NCI-H69 (cell line): ENCODE measurements at regions not wholly inside any gene's neighbourhood (a gene's known extent, or its start where the extent isn't known, plus 50 kb on each side); places are given as distances from the start of the nearest gene placed in this dataset.

Experiments
- DNase-seq: peaks from one replicate; lab custom pipeline; 2025; lab: John Stamatoyannopoulos, UW

DNA sequence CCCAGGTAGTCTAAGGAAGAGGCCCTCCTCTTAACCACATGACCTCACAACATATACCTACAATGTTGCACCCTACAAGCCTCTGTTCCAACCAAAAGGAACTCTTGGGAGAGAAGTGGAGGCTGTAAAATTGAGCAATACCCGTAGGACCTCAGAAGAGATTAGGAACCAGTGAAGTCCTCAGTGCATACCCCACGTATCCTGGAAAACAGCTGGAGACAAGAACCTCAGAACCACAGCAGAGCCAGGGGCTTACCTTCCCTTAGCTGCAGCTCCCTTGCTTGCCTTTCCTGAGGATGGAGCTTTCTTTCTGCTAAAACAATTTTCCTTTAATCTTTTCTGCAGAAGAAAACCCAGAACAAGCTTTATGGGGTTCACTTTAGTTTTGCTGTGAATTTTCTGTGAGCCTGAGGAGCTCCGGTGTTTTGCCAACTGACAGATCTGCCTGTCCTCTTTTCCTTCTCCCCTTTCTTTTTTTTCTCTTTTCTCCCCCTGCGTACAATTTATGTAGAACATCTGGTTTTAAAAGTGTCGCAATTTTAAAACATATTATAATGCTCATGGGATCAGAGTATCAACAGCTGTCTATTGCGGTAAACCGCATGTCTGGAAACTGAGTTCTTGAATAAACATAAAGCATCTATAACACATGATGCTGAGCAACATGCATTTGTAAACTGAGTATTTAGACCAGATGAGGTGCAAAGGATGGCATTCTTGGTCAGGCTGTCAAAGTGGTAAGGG is 226.4 kb upstream of the MAF start:
- no peak for DNase-seq

DNA sequence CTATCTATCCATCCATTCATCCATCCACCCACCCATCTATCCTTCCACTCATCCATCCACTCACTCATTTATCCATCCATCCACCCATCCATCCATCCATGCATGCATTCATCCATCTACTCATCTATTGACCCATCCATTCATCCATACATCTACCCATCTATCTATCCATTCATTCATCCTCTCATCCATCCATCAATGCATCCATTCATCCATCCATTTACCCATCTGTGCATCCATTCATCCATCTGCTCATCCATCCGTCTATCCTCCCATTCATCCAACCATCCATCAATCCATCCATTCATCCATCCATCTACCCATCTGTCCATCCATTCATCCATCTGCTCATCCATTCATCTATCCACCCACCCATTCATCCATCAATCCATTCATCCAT is 224.5 kb upstream of the MAF start:
- DNase-seq = no peak

DNA sequence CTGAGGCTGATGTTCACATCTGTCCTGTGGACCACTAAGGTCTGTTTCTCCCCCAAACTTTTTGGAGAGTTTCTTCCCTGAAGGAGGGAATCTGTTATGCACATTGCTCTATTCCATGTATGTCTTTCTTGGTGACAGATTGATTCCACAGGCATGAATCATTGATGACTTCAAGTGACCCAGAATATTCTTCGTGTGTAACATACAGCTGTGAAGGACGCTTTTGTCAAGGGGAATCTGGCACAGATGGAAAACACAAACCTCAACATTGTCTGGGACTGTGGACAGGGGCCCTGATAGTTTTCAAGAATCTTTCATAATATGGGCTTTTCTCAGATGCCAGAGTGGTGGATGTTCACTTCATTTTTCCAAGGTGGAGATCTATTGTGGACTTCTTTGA is 223.1 kb upstream of the MAF start:
- DNase-seq = no peak

DNA sequence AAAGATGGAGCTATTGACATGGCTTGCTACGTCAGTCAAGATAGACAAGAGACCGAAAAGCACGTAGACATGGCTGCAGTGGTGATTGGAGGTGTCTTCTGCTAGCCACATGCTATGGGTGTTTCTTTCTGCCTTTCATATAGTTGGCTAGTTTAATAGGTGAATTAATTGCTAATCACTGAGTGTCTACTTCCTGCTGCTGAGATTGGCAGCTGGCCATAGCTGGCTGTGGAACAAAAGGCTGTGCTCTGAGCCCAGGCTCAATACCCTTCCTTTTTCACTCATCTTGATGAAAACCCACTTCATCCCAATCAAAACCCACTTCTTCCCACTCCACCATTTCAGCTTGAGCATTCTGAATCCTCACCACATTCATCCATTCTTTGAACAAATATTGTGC is 221.4 kb upstream of the MAF start:
- DNase-seq = no peak

DNA sequence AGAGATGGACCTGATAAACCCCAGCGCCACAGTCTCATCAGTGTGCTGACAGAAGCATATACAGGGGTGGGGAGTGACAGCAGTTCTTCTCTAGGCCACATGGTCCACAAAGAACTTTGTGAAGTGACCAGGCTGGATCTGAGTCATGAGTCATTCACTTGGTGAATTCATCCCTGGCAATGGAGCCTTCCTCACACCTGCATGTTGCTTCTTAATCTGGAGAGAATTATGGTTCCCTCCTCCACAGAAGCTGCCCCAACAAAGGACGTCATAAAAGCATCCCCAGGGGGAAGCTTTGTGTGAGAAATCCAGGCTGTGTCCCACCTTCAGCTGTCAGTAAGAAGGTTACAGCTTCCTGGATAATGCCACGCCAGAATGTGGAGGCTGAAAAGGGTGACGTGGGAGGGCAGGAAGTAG is 215.6 kb upstream of the MAF start:
- no peak for DNase-seq

DNA sequence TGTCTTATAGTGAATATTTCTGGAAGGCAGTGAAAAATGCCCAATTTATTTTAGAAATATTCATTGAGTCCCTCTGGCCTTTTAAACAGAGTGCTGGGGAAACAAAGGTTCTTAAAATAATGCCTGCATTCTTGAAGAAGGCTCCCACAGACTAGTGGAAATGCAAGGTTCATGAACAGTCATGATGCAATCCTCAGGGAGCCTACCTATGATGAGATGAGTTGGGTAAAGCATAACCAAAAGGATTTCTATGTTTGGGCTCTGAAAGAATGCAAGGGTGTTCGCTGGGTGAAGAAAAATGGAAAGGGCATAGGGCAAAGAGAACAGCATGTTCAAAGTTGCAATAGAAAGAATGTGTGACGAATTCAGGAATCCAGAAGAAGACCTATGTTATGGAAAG is 214.5 kb upstream of the MAF start:
- DNase-seq = no peak

DNA sequence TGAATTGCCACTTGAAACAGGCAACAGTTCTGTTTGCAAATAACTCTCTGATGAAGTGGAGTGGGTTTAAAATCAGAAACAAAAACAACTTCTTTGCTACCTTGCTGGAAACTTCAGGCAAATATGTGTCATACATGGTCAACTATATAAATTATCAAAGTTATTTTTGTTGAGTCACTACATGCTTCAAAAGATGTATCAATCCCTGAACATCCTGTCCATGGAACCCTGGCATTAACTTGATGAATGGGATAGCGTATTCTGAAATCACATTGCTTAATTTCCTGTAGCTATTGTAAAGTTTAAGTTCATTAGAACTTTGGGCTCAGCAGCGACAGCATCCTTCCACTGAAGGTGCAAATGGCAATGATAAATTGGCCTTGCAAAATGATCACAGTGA is 213.6 kb upstream of the MAF start:
- DNase-seq = no peak

DNA sequence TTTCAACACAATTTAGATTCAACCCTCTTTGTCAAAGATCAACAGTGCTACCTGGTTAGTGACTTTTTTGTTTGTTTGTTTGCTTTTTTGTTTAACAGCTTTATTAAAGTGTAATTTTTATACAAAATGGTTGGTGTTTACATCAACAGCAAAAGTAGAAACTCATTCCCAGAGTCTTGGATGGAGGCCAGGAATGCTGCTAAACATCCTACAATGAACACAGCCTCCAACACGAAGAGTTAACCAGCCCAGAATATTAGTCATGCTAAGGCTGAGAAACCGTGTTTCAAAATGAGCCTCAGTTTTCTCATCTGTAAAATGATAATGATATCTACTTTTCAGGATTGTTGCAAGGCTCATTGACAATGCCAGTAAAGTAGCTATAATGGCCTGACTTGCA is 211.0 kb upstream of the MAF start:
- DNase-seq = no peak

DNA sequence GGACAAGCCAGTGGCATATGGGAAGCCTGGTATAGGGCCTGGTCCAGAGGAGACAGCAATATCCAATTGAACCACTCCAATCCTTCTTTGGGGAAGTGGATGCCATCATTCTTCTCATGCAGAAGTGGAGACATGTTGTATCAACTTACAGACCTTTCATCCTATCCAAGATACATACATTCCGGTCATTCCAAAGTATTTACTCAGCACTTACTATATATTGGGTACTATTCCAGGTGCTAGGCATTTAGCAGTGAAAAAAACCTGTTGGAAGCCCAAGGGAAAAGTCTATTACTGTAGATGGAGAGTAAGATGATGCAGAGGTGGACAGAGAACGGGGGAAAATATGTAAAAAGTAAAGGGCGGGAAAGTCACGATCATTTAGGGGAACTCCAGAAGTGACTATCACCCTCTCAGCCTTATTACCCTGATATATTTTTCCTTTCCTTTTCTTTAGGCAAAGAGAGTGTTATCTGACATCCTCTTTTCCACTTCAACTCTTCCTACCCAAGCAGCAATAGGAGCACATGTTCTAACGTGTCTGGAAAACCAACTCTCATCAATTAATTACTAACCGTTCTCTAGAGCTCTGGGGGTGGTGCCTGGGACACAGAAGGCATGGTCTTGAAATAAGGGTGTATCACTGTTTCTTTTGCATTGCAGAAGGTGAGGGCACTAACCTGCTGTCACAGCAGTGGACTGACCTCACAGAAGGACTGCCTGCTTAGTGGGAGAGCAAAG is 210.1 kb upstream of the MAF start:
- DNase-seq = no peak

DNA sequence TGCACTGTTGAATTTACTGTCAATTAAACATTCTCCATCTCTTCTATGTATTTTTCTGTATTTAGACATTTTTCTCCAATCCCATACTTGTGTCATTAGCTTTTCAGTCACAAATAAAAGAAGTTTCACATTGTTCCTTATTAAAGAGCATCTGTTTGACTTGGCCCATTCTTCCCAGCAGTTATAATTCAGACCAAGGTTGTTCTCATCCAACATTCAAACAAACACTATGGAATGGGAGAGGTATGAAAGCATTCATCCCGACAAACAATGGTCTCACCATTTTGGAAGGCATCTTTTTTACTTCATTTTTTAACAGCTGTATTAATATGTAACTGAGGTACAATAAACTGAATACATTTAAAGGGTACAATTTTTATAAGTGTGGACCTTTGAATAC is 208.8 kb upstream of the MAF start:
- DNase-seq = no peak

DNA sequence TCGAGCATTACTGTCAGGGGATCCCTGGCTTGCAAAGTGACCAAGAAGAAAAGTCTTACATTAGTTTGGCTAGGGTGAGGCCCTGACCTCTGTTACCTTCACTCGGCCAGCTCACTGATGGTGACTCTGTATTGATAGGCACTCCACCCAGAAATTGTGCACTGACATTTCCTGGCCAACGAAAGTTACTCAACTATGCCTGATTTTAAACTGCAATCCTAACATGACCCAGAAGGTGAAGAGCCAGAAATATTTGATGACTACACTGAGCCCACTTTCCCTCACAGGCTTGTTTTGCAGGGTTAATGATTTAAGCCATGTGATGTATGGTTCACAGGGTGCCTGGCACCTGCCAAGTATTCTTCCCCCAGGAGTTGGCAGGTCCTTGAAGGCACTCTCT is 208.2 kb upstream of the MAF start:
- no peak for DNase-seq

DNA sequence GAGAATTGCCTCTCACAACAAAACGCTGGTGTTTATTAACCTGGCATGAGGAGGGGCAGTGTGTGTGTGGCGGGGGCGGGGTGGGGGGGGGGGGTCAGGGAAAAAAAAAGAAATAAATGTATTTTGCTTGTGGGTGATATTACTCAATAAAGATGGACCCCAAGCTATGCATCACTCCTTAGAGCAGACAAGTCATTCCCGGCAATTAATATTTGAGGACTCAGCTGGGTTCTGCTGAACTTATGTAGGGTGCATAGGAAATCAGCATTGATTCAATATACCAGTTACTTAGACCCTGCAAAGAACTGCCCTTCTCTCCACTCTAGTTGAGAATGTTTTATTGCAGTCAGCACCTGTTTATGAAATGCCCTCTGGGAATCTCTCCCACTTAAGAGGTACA is 206.2 kb upstream of the MAF start:
- DNase-seq = no peak

DNA sequence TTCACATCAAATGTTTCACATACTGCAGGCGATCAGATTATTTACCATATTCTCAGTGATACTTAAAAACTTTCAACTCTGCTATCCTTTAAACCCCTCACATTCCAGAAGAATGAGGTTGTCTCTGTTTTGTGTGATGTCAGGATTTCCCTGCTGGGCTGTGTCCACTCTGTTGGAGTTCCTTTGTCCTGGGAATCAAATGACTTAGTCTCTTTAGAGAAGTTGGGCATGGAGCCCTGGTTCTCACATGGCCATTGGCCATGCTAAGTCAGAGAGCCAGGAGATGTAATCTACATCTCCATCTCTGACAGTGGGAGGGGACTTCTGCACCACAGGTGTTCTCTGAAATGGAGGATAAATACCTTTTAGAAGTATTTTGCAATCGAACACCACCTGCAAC is 205.1 kb upstream of the MAF start:
- DNase-seq = no peak

DNA sequence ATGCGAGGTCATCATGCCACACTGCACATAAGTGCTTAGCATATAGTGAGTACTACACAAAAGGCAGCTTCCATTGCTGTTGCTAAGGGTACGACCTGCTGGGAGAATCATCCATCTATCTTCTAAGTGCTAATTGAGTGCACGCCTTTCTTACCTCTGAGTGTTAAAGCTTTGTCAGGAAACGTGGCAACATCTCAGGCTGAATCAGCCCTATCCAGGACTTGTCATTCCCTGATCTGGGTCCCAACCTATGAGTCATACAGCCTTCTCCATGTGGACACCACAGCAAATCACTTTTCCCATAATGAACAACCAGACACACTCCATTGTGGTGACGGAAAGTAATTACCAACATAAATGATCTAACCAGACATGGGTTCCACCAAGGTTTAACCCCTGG is 201.1 kb upstream of the MAF start:
- DNase-seq = no peak

DNA sequence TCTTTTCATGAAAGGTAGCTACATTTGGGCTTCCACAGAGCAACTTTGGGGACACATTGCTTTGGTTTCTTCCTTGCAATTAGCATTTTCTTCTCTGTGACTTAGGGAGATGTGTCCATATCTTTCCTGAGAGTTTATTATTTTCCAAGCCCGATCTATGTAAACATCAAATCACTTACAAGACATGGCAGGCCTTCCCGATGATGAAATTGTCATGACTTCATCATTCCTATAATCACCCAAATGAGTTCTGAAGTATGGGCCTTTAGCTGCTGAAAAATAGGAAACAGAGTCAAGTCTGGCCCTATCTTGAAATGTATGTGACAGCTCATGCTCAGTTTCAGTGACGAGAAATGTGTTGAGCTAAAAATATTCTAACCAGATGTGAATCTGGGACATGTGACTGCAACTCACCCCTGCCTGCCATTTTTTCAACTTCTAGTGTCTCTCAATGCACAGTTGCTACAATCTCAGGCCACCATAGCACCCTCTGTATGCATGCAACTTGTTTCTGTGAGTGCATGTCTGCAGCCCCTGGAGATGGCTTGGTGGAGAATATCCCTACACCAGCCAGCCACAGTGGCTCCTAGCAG is 199.6 kb upstream of the MAF start:
- DNase-seq = no peak

DNA sequence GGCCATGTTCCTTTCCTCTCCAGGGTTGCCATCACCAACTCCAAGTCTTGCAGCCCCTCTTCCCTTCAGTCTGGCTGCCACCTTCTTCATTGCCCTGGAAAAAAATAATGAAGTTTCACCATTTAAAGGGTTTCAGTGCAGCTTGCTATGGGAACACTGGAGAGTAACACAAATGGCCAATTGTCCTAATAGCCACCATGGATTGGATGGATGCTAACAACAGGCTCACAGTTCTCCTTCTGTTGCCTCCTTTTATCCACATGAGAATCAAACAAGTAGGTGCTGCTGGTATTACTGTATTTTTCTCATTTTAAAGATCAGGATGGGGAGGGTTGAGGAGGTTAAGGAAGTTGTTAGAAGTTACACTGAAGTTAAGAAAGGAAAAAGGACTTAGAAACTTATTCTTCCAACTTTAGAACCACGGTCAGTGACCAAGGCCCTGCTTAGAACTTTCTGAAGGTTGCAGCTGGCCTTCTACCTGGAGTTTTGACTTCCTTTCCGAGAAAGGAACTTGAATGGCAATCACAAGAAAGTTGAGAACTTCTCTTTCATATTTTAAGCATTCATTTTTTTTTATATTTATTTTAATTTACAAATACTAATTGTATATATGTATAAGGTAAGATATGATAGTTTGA is 198.0 kb upstream of the MAF start:
- no peak for DNase-seq

DNA sequence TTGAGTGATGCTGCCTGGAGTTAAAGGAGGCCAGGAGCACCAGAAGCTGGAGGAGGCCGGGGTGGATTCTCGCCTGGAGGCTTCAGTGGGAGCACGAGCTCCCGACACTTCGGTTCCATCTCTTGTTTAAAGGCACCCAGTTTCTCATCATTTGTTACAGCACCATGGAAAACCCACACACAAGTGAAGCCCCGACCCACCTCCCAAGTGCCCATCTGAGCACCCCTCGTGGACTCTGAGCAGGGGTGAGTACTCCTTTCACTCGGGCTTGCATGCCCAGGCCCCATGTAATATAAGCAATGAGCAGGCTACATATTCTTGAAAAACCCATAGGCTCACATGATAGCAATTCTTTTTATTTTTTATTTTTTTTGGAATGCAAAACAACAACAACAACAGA is 196.9 kb upstream of the MAF start:
- DNase-seq = no peak

DNA sequence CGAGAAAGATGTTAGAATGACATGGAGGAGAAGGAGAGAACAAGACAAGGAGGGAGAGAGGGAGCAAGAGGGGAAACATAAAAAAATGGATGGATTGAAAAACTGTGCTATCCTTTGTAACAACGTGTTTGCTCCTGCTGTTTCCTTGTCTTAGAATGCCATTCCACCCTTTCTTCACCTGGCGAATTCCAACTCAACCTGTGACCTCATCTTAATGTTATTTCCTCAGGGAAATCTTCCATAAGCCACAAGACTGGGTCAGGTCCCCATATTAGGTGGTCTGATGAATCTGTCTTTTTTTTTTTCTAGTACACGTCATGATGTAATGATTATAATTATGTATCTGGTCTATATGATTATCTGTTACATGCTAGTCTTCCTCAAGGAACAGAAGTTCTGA is 195.0 kb upstream of the MAF start:
- DNase-seq = no peak

DNA sequence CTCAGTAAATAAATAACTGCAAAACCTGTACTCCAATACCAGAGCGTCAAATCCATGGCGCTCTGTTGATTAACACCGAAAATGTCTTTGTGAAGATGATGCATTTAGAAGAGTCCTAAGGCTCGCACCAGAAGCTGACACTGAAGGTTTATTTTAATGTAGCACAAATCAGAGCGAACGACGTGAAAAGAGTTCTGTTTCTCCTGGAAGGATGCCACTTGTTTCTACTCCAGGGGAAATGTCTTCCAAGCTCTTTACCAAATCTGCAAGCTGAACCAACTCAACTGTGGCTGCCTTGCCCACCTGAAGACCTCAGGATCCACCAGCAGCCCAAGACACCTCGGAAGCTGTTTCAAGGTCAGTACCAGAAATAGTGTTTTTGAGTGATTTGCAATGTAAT is 194.4 kb upstream of the MAF start:
- no peak for DNase-seq

DNA sequence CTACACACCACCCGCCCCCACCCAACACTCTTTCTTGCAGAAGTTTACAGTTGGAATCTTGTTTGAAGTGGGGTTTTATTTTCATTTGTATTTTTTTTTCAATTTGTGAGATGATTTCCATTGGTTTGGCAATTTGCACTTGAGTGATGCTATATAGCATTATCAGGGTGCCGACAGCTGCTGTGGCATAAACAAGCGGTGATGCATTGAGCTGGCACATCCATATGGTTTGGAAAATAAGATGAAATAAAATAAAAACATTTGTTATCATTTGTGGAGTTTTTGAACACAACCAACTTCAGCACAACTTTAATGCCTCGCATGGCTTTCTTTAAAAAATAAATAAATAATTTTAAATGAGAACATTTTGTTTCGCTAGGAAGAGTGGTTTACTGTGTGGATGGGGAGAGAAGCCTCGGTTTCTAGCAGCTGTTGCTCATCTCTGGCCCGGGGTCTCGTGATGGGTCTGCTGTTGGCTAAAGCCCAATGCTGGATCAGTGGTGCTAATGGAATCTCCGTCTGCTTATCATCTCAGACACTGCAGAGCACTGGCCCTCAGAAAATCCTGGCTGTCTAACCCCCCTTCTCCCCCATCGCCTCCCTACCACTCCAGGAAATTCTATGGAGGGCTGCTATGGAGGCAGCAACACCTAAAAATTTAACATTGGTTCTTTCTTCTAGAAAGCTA is 192.3 kb upstream of the MAF start:
- no peak for DNase-seq

DNA sequence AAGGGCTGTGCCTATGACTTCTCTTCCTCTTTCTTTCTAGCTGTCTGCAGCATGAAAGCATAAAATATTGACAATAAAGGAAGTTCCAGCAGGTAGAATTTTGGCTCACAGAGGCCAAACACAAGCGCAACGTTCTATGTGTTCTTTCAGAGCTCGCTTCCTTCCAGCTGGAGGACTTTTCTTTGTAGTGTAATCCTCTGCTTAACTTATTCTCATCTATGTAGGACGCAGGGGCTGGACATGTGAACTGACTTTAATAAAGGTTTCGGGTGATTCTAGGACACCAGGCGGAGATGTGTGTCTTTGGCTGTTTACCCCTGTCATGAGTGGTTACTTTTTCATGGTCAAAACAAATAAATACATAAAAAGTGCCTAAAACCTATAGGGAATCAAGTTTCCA is 191.5 kb upstream of the MAF start:
- DNase-seq = no peak

DNA sequence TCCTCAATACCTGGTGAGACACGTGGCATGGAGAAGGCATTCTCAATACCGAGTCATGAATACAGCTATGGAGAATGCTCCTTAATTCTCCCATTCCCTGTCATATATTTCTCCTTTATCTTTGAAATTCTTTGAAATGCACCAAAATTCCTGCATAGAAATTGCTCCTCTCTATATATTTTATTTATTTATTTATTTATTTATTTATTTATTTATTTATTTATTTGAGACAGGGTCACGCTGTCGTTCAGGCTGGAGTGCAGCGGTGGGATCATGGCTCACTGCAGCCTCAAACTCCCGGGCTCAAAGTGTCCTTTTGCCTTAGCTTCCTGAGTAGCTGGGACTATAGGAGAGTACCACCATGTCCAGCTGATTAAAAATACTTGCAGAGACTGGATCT is 190.3 kb upstream of the MAF start:
- DNase-seq = no peak

DNA sequence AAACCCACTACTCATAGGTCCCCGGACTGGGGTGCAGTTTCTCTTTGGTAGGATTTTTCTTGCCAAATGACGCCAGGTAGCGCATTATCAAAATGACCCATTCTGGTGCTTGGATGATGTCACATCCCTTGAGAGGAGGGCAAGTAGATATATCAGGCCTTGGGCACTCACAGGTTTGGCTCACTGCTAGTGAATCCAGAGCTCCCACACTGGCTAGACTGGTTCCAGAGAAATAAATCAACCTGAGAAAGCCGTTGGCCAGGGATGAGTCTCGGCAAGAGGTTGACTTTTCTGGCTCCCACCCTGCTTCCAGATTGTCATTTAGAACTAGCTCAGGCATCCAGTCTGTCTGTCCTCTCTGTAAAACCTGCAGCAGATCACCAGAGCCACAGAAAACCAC is 188.4 kb upstream of the MAF start:
- DNase-seq = no peak
